Gastroesophageal sphincter (tissue), 3 donors: ENCODE measurements at regions not wholly inside any gene's neighbourhood (a gene's known extent, or its start where the extent isn't known, plus 50 kb on each side); places are given as distances from the start of the nearest gene placed in this dataset.

Source experiments
- EP300 ChIP-seq: sonication (generic); formaldehyde crosslinking; IDR thresholded peaks from one replicate; pipeline ENCODE4 v1.6.1; 2017; ENCODE audit warnings: antibody characterized with exemption, mild to moderate bottlenecking
- POLR2A ChIP-seq, 2 donors: fragments of 450-650 bp; IDR thresholded peaks; one replicate each; pipeline ENCODE4 v1.6.1; 2017; ENCODE audit warnings: antibody characterized with exemption in 2 of 2, mild to moderate bottlenecking in 2 of 2, moderate library complexity in 1 of 2
- POLR2AphosphoS5 ChIP-seq: sonication (generic); formaldehyde crosslinking; IDR thresholded peaks from one replicate; pipeline ENCODE4 v1.6.1; 2017; ENCODE audit warnings: antibody characterized with exemption
- TF ChIP-seq, protein P1 (sequence below), 4 experiments: fragments of 200-600 bp in 2 of 4; fragments of 450-650 bp in 2 of 4; sonication (generic) in 1 of 4; IDR thresholded peaks; one replicate each; pipeline ENCODE4 v1.5.1; 2017 to 2019; ENCODE audit warnings: antibody characterized with exemption in 4 of 4, mild to moderate bottlenecking in 2 of 4, moderate library complexity in 2 of 4

GRCh38 chr5:148941810-148942209 lies 115.4 kb downstream of the ADRB2 start:
- TF ChIP-seq, protein P1, sequence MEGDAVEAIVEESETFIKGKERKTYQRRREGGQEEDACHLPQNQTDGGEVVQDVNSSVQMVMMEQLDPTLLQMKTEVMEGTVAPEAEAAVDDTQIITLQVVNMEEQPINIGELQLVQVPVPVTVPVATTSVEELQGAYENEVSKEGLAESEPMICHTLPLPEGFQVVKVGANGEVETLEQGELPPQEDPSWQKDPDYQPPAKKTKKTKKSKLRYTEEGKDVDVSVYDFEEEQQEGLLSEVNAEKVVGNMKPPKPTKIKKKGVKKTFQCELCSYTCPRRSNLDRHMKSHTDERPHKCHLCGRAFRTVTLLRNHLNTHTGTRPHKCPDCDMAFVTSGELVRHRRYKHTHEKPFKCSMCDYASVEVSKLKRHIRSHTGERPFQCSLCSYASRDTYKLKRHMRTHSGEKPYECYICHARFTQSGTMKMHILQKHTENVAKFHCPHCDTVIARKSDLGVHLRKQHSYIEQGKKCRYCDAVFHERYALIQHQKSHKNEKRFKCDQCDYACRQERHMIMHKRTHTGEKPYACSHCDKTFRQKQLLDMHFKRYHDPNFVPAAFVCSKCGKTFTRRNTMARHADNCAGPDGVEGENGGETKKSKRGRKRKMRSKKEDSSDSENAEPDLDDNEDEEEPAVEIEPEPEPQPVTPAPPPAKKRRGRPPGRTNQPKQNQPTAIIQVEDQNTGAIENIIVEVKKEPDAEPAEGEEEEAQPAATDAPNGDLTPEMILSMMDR (IDR thresholded peaks at IDR 0.05) = no peak
- TF ChIP-seq EP300 (no peak), POLR2AphosphoS5 (no peak), POLR2A (IDR thresholded peaks at IDR 0.05) (no peak)
